PC-9 (cell line): ENCODE measurements at regions not wholly inside any gene's neighbourhood (a gene's known extent, or its start where the extent isn't known, plus 50 kb on each side); places are given as distances from the start of the nearest gene placed in this dataset.
"Not testable (repeated sequence)": the region's sequence is repeated elsewhere in the genome, so short reads cannot be mapped to it uniquely, and the experiment has no call there.

ENCODE experiments used
- BruUV-seq: library from RNA; stranded (reverse); fragments of 400-500 nt; replicated peaks from 2 replicates; lab custom pipeline; 2021; lab: Mats Ljungman, UMichigan
- CTCF ChIA-PET: fragments of 300-600 bp; sonication (Branson Sonifier 250); formaldehyde crosslinking; loops from one replicate; lab custom pipeline; 2022; ENCODE audit warnings: antibody characterized with exemption; lab: Charles Lee
- POLR2A ChIA-PET: fragments of 300-600 bp; sonication (Branson Sonifier 250); formaldehyde crosslinking; loops from one replicate; lab custom pipeline; 2022; ENCODE audit warnings: antibody characterized with exemption; ENCODE audit not compliant: unreplicated experiment; lab: Charles Lee
- DNase-seq, 2 experiments: peaks; one replicate each; pipeline versions ENCODE4 v3.0.0 to v3.0.0-alpha.2; 2015 to 2022; ENCODE audit warnings: mixed read lengths in 1 of 2
- H2AFZ ChIP-seq: fragments of 200-600 bp; sonication (generic); 2 replicates; pipeline ENCODE4 v1.8.1; 2017; ENCODE audit warnings: antibody characterized with exemption
- H3F3A ChIP-seq: fragments of 200-600 bp; sonication (generic); 2 replicates; pipeline ENCODE4 v1.8.1; 2017; ENCODE audit warnings: antibody characterized with exemption, mild to moderate bottlenecking, low read depth; ENCODE audit not compliant: insufficient read depth
- H3K27ac ChIP-seq: fragments of 200-600 bp; sonication (generic); 2 replicates; pipeline ENCODE4 v1.6.1; 2016; ENCODE audit warnings: mixed run types
- H3K27me3 ChIP-seq: fragments of 200-600 bp; sonication (generic); 2 replicates; pipeline ENCODE4 v1.6.1; 2016; ENCODE audit warnings: low read depth, mixed run types; ENCODE audit not compliant: insufficient read depth
- H3K36me3 ChIP-seq: fragments of 200-600 bp; sonication (generic); 2 replicates; pipeline ENCODE4 v1.6.1; 2016; ENCODE audit warnings: low read depth, mixed run types
- H3K4me1 ChIP-seq: fragments of 200-600 bp; sonication (generic); replicated peaks from 2 replicates; pipeline ENCODE4 v1.6.1; 2016; ENCODE audit warnings: mixed run types; ENCODE audit not compliant: insufficient read depth
- H3K4me2 ChIP-seq: fragments of 200-600 bp; sonication (generic); 2 replicates; pipeline ENCODE4 v1.6.1; 2017; ENCODE audit warnings: mixed run types
- H3K4me3 ChIP-seq: fragments of 200-600 bp; sonication (generic); 2 replicates; pipeline ENCODE4 v1.6.1; 2016; ENCODE audit warnings: mixed run types
- H3K79me2 ChIP-seq: fragments of 200-600 bp; sonication (generic); 2 replicates; pipeline ENCODE4 v1.6.1; 2017; ENCODE audit warnings: low read depth, mixed run types
- H3K9me2 ChIP-seq: fragments of 200-600 bp; sonication (generic); 2 replicates; pipeline ENCODE4 v1.8.1; 2017; ENCODE audit warnings: mild to moderate bottlenecking; ENCODE audit not compliant: insufficient read depth
- H3K9me3 ChIP-seq: fragments of 200-600 bp; sonication (generic); 2 replicates; pipeline ENCODE4 v1.8.1; 2016; ENCODE audit warnings: low read depth; ENCODE audit not compliant: insufficient read depth
- H4K20me1 ChIP-seq: fragments of 200-600 bp; sonication (generic); 2 replicates; pipeline ENCODE4 v1.8.1; 2017; ENCODE audit not compliant: insufficient read depth
- EZH2 ChIP-seq: fragments of 200-600 bp; sonication (generic); IDR thresholded peaks from 2 replicates; pipeline ENCODE4 v1.8.0; 2017; ENCODE audit warnings: antibody characterized with exemption, low read depth
- intact Hi-C: fragments of 100-400 bp; cut with micrococcal nuclease; formaldehyde crosslinking; loops from one replicate; pipeline ENCODE4 v1.10.0; 2022; ENCODE audit not compliant: unreplicated experiment
- TF ChIP-seq, protein P1 (sequence below): fragments of 200-600 bp; sonication (generic); conservative IDR thresholded peaks from 2 replicates; pipeline ENCODE4 v1.6.1; 2017; ENCODE audit warnings: mixed run types, antibody characterized with exemption, mild to moderate bottlenecking, moderate library complexity

- intact Hi-C loops, result no loop called here
- ChIA-PET CTCF (no interaction called here), POLR2A (no interaction called here)
- TF ChIP-seq, protein P1, sequence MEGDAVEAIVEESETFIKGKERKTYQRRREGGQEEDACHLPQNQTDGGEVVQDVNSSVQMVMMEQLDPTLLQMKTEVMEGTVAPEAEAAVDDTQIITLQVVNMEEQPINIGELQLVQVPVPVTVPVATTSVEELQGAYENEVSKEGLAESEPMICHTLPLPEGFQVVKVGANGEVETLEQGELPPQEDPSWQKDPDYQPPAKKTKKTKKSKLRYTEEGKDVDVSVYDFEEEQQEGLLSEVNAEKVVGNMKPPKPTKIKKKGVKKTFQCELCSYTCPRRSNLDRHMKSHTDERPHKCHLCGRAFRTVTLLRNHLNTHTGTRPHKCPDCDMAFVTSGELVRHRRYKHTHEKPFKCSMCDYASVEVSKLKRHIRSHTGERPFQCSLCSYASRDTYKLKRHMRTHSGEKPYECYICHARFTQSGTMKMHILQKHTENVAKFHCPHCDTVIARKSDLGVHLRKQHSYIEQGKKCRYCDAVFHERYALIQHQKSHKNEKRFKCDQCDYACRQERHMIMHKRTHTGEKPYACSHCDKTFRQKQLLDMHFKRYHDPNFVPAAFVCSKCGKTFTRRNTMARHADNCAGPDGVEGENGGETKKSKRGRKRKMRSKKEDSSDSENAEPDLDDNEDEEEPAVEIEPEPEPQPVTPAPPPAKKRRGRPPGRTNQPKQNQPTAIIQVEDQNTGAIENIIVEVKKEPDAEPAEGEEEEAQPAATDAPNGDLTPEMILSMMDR, result no peak
- no peak for TF ChIP-seq EZH2
- H3K4me3 ChIP-seq, result no peak overlapping the region
- no peak overlapping the region for H2AFZ ChIP-seq
- H3F3A ChIP-seq, result no peaks in the 10 kb centered on the region
- H3K9me3 ChIP-seq, result no peaks in the 10 kb centered on the region
- H3K9me2 ChIP-seq, result no peaks in the 10 kb centered on the region
- no peak for DNase-seq
- no peak overlapping the region for H3K4me2 ChIP-seq
- no peaks in the 10 kb centered on the region for H3K4me1 ChIP-seq
- H3K79me2 ChIP-seq, result no peaks in the 10 kb centered on the region
- no peaks in the 10 kb centered on the region for H3K36me3 ChIP-seq
- H3K27ac ChIP-seq, result no peak overlapping the region
- H3K27me3 ChIP-seq, result peaks cover 34% of the 10 kb centered on the region; the same call in 1 of the 2 replicates
- H4K20me1 ChIP-seq, result no peaks in the 10 kb centered on the region
- no TSS peak for BruUV-seq
Measured at GRCh38 chr15:81779181-81779580, 266.6 kb downstream of the MEX3B start.

DNA sequence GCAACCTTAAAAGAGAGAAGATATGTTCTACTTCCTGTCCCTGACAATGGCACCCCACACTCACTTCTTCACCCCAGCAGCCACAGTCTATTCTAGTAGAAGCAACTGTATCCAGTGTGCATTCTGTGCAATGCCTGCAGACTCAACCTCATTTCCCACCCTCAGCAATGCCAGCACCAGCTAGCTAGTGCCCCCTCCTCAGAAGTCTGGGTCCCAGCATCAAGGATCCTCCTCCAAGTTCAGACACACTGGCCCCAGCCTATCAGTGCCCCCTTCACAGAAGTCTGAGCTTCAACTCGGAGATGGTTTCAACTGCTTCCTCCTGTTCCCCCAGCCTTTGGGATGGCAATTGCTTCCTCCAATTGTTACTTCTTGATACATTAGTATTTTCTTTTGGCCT is 268.3 kb downstream of the MEX3B start:
- intact Hi-C loops, result no loop called here
- CTCF ChIA-PET, result no interaction called here
- Histone ChIP-seq H3K4me1 (no peaks in the 10 kb centered on the region), H2AFZ (no peak overlapping the region), H4K20me1 (no peaks in the 10 kb centered on the region), H3K4me3 (no peak overlapping the region), H3K79me2 (no peaks in the 10 kb centered on the region), H3K4me2 (no peak overlapping the region), H3F3A (no peaks in the 10 kb centered on the region), H3K36me3 (no peaks in the 10 kb centered on the region), H3K27me3 (peaks cover 22% of the 10 kb centered on the region; the same call in 1 of the 2 replicates), H3K9me2 (no peaks in the 10 kb centered on the region), H3K27ac (no peak overlapping the region), H3K9me3 (no peaks in the 10 kb centered on the region)
- TF ChIP-seq, protein P1, result no peak
- no peak for TF ChIP-seq EZH2
- POLR2A ChIA-PET, result no interaction called here
- DNase-seq, result no peak
- no TSS peak for BruUV-seq

- no peak for DNase-seq
- Histone ChIP-seq H3K27ac (no peak overlapping the region), H3K4me1 (no peaks in the 10 kb centered on the region), H3K4me2 (no peak overlapping the region), H3K4me3 (no peak overlapping the region), H3F3A (no peaks in the 10 kb centered on the region), H3K79me2 (no peaks in the 10 kb centered on the region), H3K9me2 (no peaks in the 10 kb centered on the region), H3K36me3 (no peaks in the 10 kb centered on the region), H3K27me3 (peaks cover 18% of the 10 kb centered on the region; the same call in 1 of the 2 replicates), H3K9me3 (no peaks in the 10 kb centered on the region), H2AFZ (no peak overlapping the region), H4K20me1 (no peaks in the 10 kb centered on the region)
- no peak for TF ChIP-seq EZH2
- TF ChIP-seq, protein P1, result no peak
- POLR2A ChIA-PET, result no interaction called here
- CTCF ChIA-PET, result no interaction called here
- no TSS peak for BruUV-seq
- intact Hi-C loops, result no loop called here
Measured at GRCh38 chr15:81776976-81777375, 268.8 kb downstream of the MEX3B start.

GRCh38 chr15:81775779-81776178 is 270.0 kb downstream of the MEX3B start:
- DNase-seq, H3K4me1 ChIP-seq, H3K9me3 ChIP-seq, H3K79me2 ChIP-seq, POLR2A ChIA-PET, H3K4me3 ChIP-seq, H2AFZ ChIP-seq, H4K20me1 ChIP-seq, H3K27ac ChIP-seq, H3K4me2 ChIP-seq, CTCF ChIA-PET, H3K9me2 ChIP-seq, H3F3A ChIP-seq, BruUV-seq, intact Hi-C loops, H3K36me3 ChIP-seq: not testable (repeated sequence)
- H3K27me3 ChIP-seq, result peaks cover 10% of the 10 kb centered on the region; the same call in 1 of the 2 replicates
